Activated CD8-positive, alpha-beta memory T cell treated with anti-CD3 and anti-CD28 coated beads, Interleukin-2, amount 50 U/mL, for 1 hour (primary cell): ENCODE measurements at regions not wholly inside any gene's neighbourhood (a gene's known extent, or its start where the extent isn't known, plus 50 kb on each side); places are given as distances from the start of the nearest gene placed in this dataset.
"Not testable (repeated sequence)": the region's sequence is repeated elsewhere in the genome, so short reads cannot be mapped to it uniquely, and the experiment has no call there.

Source experiments
- DNase-seq: peaks from one replicate; pipeline ENCODE4 v3.0.0-alpha.2; 2020; ENCODE audit errors: extremely low read depth

DNA sequence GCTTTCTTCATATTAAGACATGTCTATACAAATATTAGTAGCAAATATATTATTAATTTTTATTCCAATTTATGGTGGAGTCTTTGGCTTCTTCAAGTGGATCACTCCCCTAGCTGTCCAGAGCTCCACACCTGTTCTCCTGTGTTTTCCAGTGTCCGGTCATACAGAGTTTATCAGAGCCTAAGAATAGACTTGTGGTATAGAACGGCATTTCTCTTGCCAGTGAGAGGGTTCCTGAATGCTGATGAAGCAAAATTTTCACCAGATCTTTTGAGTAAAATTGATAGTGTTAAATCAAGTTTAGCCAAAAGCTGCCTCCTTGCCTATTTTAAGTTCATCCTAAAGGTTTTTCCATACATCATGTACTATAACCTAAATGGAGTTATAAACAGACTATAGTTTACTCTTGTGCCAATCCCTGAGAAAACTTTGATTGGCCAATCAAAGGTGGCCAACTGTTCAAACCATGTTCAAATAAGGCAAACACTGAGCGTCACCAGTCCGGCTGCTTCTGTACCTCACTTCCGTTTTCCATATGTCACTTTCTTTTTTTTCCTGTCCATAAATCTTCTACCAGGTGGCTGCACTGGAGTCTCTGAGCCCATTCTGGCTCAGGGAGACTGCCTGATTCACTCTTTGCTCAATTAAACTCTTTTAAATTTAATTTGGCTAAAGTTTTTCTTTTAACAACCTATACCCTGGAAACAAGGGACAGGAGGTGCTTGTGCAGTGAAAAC, 422.7 kb upstream of the FRG2C start:
- not testable (repeated sequence) for DNase-seq

DNA sequence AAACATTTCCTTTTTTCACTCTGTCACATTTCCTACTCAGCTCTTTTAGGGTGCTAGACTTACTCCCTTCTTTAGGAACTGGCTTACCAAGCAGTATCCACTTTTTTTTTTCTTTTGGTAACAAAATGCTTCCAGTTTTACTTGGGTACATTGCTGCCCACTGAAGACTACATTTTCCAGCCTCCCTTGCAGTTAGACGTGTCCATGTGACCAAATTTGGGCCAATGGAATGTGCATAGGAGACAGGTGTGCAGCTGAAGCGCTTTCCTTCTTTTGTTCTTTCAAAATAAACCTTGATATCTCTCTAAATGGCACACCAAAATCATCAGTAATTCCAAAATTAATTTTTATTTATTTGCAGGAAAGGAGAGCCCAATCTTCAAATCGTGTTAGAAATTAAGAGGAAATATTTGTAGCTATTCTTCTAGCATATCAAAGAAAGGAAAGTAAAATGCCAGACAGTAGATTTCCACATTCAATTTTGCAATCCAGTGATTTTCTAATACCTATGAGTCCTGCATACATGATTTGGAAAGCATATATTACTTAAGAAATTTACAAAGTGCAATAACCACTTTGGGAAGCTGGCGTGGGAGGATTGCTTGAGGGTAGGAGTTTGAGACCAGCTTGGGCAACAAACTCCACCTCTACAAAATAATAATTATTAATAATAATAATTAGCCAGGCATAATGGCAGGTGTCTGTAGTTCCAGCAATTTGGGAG, 422.0 kb upstream of the FRG2C start:
- DNase-seq, result no peak

DNA sequence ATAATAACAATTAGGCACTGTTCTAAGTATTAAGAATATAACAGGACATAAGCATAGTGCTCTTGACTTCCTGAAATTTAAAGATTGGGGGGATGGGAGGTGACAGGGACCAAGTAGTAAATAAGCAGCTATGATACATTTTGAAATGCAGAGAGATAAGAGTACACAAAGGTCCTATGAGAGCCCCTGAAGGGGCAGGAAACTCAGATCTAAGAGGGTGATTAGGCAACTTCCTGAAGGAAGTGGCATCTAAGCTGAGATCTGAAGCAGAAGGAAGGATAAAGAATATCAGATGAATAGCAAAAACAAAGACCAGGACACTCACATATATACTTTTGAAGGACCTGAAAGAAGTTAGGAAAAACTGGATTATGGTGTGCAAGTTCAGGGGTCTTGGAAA, 415.2 kb upstream of the FRG2C start:
- no peak for DNase-seq

- no peak for DNase-seq
These were observed 409.4 kb upstream of the FRG2C start for GRCh38 chr3:75254685-75255084.

DNA sequence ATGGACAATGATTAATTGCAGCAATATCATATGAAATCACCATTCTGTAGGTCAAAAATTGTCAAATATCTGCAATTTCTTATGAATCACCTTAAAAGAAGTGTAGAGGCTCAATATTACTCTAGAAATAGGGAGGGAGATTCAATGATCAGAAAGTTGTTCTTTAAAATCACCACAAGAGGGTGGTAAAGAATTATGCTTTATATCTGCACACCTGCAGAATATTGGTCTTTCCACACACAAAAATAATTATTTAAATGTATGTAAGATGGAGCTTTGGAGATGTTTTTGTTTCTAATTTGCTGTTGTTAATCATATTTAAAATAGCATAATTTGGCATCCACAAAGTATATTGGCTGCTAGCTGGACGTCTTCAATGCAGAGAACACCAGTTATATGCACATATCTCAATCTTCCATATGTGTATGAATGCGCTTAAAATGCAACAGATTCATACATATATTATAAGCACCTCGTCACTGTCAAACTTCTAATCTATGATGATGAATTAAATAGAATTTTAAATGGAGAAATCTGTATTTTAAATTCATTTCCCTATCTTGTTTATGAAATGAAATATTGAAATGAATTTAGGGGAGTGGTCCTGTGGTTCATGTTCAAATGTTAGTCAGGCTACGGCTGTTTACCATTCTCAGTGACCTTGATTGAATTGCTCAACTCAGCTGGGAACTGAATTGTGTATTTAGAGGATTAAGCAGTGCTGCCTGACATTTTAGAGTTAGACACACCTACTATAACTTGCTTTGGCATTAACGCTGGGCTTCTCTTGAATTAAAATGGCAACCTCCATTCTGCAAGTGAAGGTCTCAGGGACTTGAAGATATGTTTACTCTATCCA, 405.1 kb upstream of the FRG2C start:
- not testable (repeated sequence) for DNase-seq

GRCh38 chr3:75260975-75261374, 403.2 kb upstream of the FRG2C start:
- not testable (repeated sequence) for DNase-seq

GRCh38 chr3:75262661-75263060, 401.5 kb upstream of the FRG2C start:
- DNase-seq, result no peak

DNA sequence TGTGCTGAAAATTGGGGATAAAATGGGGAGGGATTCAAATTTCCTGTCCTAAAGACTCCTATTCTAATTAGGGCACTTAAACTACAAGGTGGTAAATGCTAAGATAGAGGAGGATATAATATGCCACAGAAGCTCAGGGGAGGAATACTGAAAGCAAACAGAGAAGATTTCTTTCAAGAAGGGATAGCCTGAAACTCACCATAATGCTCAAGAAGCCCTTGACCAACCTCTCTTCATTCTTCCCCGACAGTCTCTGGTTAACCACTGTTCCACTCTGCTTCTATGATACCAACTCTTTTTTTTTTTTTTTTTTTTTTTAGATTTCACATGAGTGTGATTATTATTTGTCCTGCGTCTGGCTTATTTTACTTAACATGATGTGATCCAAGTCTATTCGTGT, 398.2 kb upstream of the FRG2C start:
- DNase-seq, result no peak

DNA sequence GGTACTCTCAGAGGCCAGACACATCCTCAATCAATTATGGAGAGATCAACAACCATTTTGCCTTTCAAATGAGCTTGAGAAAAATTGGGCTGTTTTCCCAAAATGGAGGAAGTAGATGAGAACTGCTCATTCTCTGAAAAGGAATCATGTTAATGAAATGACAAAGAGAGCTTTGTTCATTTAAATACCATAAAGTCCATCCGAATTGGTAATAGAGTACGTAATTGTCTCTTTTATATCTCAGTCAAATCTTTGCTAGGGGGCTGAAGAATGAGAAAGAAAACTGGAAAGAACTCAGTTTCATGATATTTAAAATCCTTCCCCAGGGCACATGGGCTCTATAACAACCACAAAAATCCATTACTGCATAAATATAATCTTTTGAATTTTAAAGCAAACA, 395.6 kb upstream of the FRG2C start:
- DNase-seq, result not testable (repeated sequence)

- DNase-seq, result not testable (repeated sequence)
These were observed 391.9 kb upstream of the FRG2C start for GRCh38 chr3:75272237-75272636.

GRCh38 chr3:75272691-75273090, 391.4 kb upstream of the FRG2C start:
- no peak for DNase-seq

GRCh38 chr3:75285531-75286148, 378.5 kb upstream of the FRG2C start:
- not testable (repeated sequence) for DNase-seq

DNA sequence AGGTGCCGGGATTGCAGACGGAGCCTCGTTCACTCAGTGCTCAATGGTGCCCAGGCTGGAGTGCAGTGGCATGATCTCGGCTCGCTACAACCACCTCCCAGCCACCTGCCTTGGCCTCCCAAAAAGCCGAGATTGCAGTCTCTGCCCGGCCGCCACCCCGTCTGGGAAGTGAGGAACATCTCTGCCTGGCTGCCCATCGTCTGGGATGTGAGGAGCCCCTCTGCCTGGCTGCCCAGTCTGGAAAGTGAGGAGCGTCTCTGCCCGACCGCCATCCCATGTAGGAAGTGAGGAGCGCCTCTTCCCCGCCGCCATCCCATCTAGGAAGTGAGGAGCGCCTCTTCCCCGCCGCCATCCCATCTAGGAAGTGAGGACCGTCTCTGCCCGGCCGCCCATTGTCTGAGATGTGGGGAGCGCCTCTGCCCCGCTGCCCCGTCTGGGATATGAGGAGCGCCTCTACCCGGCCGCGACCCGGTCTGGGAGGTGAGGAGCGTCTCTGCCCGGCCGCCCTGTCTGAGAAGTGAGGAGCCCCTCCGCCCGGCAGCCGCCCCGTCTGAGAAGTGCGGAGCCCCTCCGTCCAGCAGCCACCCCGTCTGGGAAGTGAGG, 375.1 kb upstream of the FRG2C start:
- DNase-seq, result not testable (repeated sequence)

DNA sequence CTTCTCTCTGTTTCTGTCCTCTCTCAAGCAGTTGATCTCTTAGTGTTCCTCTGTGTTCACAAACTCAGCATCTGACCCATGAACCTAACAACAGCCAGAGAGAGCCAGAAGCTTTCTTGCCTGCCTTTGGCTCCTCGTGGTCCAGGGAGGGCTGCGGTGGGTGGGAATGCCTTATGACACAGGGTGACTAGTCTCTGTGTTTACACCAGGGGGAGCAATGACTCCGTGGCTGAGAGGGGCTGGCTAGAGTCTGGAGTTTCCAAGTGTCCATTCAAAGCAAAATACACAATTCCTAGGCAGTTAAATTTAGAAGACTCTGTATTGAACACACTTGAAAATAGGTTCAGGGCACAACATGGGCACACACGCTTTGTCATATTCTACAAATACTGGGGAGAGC, 370.0 kb upstream of the FRG2C start:
- no peak for DNase-seq

- DNase-seq, result no peak
These were observed 369.1 kb upstream of the FRG2C start for GRCh38 chr3:75295013-75295412.

- no peak for DNase-seq
These were observed 367.3 kb upstream of the FRG2C start for GRCh38 chr3:75296858-75297257.

DNA sequence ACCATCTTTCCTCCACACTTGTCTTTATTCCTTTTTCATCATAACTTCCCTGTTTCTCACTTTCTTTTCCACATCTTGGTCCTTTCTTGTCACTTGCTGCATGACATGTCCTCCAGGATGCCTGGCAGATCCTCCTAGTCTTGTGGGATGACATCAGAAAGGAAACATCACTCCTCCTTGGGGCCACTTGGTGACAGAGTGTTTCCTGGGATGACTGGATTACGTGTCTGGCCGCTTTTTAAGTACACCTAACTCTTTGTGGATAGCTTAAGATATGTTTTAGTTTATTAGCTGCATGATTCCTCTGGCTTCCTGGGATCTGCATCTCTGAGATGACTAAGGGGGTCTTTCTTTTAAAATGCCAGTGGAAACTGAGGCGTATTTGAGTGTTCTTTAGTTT, 363.5 kb upstream of the FRG2C start:
- DNase-seq, result no peak

DNA sequence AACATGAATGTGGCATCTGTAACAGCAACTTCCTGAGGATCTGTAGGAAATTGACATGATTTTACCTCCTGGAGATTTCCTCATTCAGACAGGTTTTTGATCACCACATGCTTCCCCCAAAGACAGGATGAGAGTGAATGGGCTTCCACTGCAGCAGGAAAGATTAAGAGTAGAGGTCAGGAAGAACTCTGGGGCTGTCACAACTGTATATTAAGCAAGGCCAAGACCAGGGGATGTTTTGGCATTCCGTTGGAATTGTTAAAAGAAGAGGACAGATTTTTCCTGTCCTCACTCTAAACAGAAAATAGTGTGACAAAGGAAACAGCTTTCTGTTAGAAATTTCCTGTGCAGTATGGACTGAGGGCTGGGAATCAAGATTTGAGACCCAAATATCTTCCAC, 363.1 kb upstream of the FRG2C start:
- not testable (repeated sequence) for DNase-seq

GRCh38 chr3:75303741-75304140, 360.4 kb upstream of the FRG2C start:
- no peak for DNase-seq

DNA sequence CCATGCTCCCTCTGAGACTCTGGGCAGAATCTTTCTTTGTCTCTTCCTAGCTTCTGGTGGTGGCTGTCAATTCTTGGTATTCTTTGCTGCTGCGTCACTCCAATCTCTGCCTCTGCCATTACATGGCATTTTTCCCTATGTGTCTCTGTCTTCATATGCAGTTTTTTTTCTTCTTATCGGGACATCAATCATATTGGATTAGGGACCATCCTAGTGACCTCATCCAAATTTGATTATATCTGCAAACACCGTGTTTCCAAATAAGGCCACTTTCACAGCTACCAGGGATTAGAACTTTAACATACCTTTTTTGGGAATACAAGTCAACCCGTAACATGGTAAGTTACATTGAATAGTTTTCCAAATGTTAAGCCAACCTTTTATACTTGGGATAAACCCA, 358.2 kb upstream of the FRG2C start:
- no peak for DNase-seq

DNA sequence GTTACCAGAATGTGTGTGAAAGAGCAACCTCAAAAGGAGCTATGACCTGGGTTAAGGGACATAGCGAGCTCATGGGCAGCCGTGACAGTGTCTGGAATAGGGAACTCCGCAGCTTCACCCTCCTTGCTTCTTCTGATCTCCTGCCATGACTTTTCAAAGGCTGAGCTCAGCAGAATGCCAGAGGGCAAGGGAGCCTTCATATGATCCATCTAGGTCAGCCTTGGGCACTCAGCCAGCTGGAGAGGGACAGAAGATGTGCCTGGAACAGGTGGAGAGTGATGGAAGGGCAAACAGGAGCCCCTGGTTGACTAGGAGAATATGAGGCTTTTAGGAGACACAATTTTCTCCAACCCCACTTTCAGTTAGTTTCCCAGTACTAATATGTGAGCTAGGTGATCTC, 352.8 kb upstream of the FRG2C start:
- DNase-seq, result not testable (repeated sequence)

DNA sequence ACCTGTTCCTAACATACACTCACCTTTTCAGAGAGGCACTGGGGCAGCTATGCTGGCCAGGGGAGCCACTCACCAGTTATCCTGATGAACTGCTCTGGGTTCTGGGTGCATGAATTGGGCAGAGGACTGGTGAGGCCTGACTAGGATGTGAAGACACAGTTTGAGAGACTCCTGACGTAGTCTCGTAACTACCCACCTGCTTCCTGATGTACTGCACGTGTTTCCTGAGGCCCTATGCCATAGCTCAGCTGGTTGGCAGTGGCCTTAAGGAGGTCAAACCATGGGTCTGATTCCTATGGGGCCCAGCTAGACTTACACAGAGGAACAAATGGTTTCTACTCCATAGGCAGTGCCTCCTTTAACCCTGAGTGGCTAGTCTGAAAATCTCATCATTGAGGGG, 351.7 kb upstream of the FRG2C start:
- DNase-seq, result not testable (repeated sequence)
